Fibroblast of the conjunctiva (primary cell): ENCODE measurements at regions not wholly inside any gene's neighbourhood (a gene's known extent, or its start where the extent isn't known, plus 50 kb on each side); places are given as distances from the start of the nearest gene placed in this dataset.
"Not testable (repeated sequence)": the region's sequence is repeated elsewhere in the genome, so short reads cannot be mapped to it uniquely, and the experiment has no call there.

ENCODE experiments used
- DNase-seq: peaks from one replicate; pipeline ENCODE4 v3.0.0-alpha.2; 2010; ENCODE audit warnings: low read depth

DNA sequence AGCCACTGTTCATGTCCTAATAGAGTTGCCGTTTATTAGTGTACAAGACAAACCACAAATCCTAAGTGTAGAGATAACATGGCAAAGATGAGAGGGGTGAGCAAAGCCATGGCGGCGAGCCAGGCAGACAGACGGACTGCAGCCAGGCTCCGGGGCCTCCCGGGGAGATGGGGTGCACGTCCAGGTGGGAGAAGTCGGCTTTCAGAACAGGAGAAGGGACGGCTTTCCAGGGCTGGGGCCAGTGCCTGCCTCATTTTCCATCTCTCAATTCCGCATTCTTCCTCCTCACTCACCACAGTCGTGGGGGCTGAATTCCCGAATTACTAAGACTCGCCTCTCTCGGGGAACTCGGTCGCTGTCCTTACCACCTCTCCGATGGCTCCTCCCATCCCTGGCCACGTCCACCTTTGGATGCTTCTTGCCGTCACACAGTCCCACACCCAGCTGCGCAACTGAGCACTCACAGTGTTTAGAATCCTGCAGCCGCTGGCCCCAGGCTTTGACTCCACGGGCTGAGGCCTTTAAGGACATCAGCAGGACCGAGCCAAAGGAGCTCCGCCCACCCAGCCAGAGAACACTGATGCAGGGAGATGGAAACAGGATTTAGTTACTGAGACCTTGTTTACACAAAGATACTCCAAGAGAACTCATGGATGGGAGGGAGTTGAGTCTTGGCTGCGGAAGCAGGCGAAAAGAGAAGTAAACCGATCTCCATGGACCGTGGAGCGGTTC is 59.7 kb downstream of the RNF112 start:
- DNase-seq: peak; percentile 35

DNA sequence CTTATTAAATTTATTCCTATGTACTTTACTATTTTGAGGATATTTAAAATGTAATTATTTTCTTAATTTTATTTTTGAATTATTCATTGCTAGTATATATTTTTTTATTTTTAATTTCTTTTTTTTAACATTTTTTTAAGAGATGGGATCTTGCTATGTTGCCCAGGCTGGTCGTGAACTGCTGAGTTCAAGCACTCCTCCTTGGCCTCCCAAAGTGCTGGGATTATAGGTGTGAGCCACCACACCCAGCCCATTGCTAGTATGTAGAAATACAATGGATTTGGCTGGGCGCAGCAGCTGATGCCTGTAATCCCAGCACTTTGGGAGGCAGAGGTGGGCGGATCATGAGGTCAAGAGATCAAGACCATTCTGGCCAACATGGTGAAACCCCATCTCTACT is 59.2 kb upstream of the SLC47A1 start:
- not testable (repeated sequence) for DNase-seq

DNA sequence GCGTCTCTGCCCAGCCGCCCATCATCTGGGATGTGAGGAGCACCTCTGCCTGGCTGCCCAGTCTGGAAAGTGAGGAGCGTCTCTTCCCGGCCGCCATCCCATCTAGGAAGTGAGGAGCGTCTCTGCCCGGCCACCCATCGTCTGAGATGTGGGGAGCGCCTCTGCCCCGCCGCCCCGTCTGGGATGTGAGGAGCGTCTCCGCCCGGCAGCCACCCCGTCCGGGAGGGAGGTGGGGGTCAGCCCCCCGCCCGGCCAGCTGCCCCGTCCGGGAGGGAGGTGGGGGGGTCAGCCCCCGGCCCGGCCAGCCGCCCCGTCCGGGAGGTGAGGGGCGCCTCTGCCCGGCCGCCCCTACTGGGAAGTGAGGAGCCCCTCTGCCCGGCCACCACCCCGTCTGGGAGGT is 57.9 kb upstream of the SLC47A1 start:
- DNase-seq: not testable (repeated sequence)

DNA sequence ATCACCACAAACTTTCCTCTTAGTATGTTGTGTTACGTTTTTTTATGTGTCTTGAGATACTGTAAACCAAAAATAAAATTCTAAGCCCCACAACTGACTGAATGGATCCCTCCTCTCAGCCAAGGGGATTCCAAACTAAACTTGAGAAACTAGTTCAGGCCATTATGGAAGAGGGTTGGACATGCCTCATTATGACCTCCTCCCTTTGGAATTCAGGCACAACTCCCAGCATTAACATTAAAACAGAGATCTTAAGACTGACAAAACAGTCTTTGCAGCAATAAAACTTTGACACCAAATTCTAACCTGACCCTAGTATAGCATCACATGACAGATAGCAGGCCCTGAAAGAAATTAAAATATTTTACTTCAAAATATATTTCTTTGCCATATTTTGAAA is 51.1 kb upstream of the SLC47A1 start:
- DNase-seq: no peak
